IPS-15b (cell line): ENCODE measurements at regions not wholly inside any gene's neighbourhood (a gene's known extent, or its start where the extent isn't known, plus 50 kb on each side); places are given as distances from the start of the nearest gene placed in this dataset.

Experiments
- H3K27me3 ChIP-seq: one replicate; pipeline ENCODE4 v1.6.1; 2013; ENCODE audit warnings: low read length; ENCODE audit not compliant: control insufficient read depth, insufficient read depth
- H3K36me3 ChIP-seq: one replicate; pipeline ENCODE4 v1.6.1; 2013; ENCODE audit warnings: low read length; ENCODE audit not compliant: control insufficient read depth, insufficient read depth
- H3K4me1 ChIP-seq: one replicate; pipeline ENCODE4 v1.6.1; 2013; ENCODE audit warnings: mild to moderate bottlenecking, low read length; ENCODE audit not compliant: control insufficient read depth, insufficient read depth
- H3K4me3 ChIP-seq: one replicate; pipeline ENCODE4 v1.5.1; 2013; ENCODE audit warnings: low read depth, low read length
- H3K9ac ChIP-seq: one replicate; pipeline ENCODE4 v1.6.1; 2013; ENCODE audit warnings: low read depth, mild to moderate bottlenecking, low read length
- H3K9me3 ChIP-seq: one replicate; pipeline ENCODE4 v1.6.1; 2013; ENCODE audit warnings: mild to moderate bottlenecking, low read length; ENCODE audit not compliant: control insufficient read depth, insufficient read depth

DNA sequence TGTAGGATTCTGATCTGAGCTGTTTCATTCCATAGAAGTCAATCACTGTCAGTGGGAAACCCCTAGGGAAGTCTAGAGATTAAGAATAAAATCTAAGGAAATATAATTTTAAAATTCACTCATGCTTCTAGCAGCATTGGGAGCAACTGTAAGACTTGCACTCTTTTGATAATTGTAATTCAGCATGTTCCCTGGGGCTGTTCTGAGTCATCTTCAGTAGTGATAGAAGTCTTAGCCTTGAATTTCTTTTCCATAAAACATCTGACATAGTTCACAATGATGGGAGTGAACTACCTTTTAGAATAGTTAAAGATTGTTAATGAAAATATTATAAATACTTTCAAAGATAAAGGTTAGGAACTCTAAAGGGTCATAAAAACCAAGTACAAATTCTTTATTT is 935.8 kb downstream of the DTWD2 start:
- Histone ChIP-seq H3K9ac (no peak overlapping the region), H3K9me3 (no peaks in the 10 kb centered on the region), H3K27me3 (no peaks in the 10 kb centered on the region), H3K36me3 (no peaks in the 10 kb centered on the region), H3K4me3 (no peak overlapping the region), H3K4me1 (no peaks in the 10 kb centered on the region)

DNA sequence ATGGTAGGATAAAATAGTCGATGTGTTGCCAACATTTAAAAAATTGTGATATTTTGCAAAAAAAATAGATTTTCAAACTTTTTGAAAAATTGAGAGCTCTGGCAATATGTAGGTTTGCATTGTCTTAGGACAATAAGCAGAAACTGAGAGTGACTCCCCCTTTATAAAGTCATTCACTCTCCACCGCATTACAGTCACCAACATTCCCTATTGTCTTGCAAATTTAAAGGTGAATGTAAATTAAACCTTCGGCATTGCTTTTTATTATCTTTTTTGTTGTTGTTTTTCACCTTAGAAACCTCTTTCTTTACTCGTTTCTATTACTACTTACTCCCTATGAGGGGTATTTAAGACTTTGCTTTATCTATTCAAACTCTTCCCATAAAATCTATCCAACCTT is 944.2 kb downstream of the DTWD2 start:
- peaks cover 8% of the 10 kb centered on the region for H3K4me1 ChIP-seq
- H3K9ac ChIP-seq: no peak overlapping the region

GRCh38 chr5:118043531-118043930 is 944.8 kb downstream of the DTWD2 start:
- Histone ChIP-seq H3K27me3 (no peaks in the 10 kb centered on the region), H3K9ac (no peak overlapping the region), H3K4me1 (peaks cover 8% of the 10 kb centered on the region), H3K4me3 (no peak overlapping the region), H3K36me3 (no peaks in the 10 kb centered on the region), H3K9me3 (no peaks in the 10 kb centered on the region)

More for the DNA sequence above, 944.2 kb downstream of the DTWD2 start:
- Histone ChIP-seq H3K9me3 (no peaks in the 10 kb centered on the region), H3K27me3 (no peaks in the 10 kb centered on the region), H3K4me3 (no peak overlapping the region), H3K36me3 (no peaks in the 10 kb centered on the region)

DNA sequence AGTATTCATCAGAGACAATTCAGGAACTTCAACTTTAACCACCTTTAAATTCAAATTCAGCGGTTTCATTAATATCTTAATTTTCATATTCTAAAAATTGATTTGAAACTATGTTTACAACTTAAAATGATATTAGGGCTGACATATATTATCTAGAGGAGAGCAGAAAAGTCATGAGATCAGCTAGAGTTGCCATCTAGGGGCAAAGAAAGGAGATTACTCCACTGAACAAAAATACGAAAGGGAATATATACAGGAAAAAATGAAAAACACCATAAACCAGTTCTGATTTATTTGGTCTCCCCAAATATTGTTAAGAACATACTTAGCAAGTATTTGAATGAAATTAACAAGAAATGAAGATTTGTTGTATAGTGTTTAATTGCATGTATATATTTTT is 946.3 kb downstream of the DTWD2 start:
- Histone ChIP-seq H3K9me3 (no peaks in the 10 kb centered on the region), H3K36me3 (no peaks in the 10 kb centered on the region), H3K9ac (no peak overlapping the region), H3K27me3 (no peaks in the 10 kb centered on the region), H3K4me3 (no peak overlapping the region), H3K4me1 (peaks cover 8% of the 10 kb centered on the region)

- Histone ChIP-seq H3K9me3 (no peaks in the 10 kb centered on the region), H3K36me3 (no peaks in the 10 kb centered on the region), H3K27me3 (no peaks in the 10 kb centered on the region), H3K4me3 (no peak overlapping the region), H3K4me1 (peaks cover 8% of the 10 kb centered on the region), H3K9ac (no peak overlapping the region)
Observed at GRCh38 chr5:118040496-118040895, 947.9 kb downstream of the DTWD2 start.

GRCh38 chr5:118033686-118034338 is 954.5 kb downstream of the DTWD2 start:
- no peaks in the 10 kb centered on the region for H3K27me3 ChIP-seq
- H3K9ac ChIP-seq: no peak overlapping the region
- no peaks in the 10 kb centered on the region for H3K36me3 ChIP-seq
- no peak overlapping the region for H3K4me3 ChIP-seq
- no peaks in the 10 kb centered on the region for H3K9me3 ChIP-seq
- H3K4me1 ChIP-seq: no peaks in the 10 kb centered on the region

GRCh38 chr5:118029807-118030206 is 958.5 kb downstream of the DTWD2 start:
- no peaks in the 10 kb centered on the region for H3K27me3 ChIP-seq
- no peak overlapping the region for H3K9ac ChIP-seq
- no peaks in the 10 kb centered on the region for H3K9me3 ChIP-seq
- no peaks in the 10 kb centered on the region for H3K4me1 ChIP-seq
- no peak overlapping the region for H3K4me3 ChIP-seq
- no peaks in the 10 kb centered on the region for H3K36me3 ChIP-seq

GRCh38 chr5:118022062-118022461 is 966.3 kb downstream of the DTWD2 start:
- Histone ChIP-seq H3K27me3 (no peaks in the 10 kb centered on the region), H3K36me3 (no peaks in the 10 kb centered on the region), H3K4me1 (no peaks in the 10 kb centered on the region), H3K9ac (no peak overlapping the region), H3K9me3 (no peaks in the 10 kb centered on the region), H3K4me3 (no peak overlapping the region)

GRCh38 chr5:118017536-118017935 is 970.8 kb downstream of the DTWD2 start:
- Histone ChIP-seq H3K27me3 (no peaks in the 10 kb centered on the region), H3K4me1 (no peaks in the 10 kb centered on the region), H3K4me3 (no peak overlapping the region)

GRCh38 chr5:118016396-118016795 is 972.0 kb downstream of the DTWD2 start:
- H3K36me3 ChIP-seq: no peaks in the 10 kb centered on the region
- no peaks in the 10 kb centered on the region for H3K9me3 ChIP-seq
- no peak overlapping the region for H3K4me3 ChIP-seq
- no peaks in the 10 kb centered on the region for H3K27me3 ChIP-seq
- H3K4me1 ChIP-seq: no peaks in the 10 kb centered on the region
- no peak overlapping the region for H3K9ac ChIP-seq

More at GRCh38 chr5:118017536-118017935, 970.8 kb downstream of the DTWD2 start:
- Histone ChIP-seq H3K9ac (no peak overlapping the region), H3K9me3 (no peaks in the 10 kb centered on the region), H3K36me3 (no peaks in the 10 kb centered on the region)

GRCh38 chr5:118015511-118015910 is 972.8 kb downstream of the DTWD2 start:
- Histone ChIP-seq H3K36me3 (no peaks in the 10 kb centered on the region), H3K9ac (no peak overlapping the region), H3K4me3 (no peak overlapping the region), H3K9me3 (no peaks in the 10 kb centered on the region), H3K27me3 (no peaks in the 10 kb centered on the region), H3K4me1 (no peaks in the 10 kb centered on the region)

- H3K4me1 ChIP-seq: no peaks in the 10 kb centered on the region
- H3K27me3 ChIP-seq: no peaks in the 10 kb centered on the region
- H3K9me3 ChIP-seq: no peaks in the 10 kb centered on the region
- no peak overlapping the region for H3K9ac ChIP-seq
- H3K36me3 ChIP-seq: no peaks in the 10 kb centered on the region
- no peak overlapping the region for H3K4me3 ChIP-seq
Observed at GRCh38 chr5:118009741-118010297, 978.5 kb downstream of the DTWD2 start.
